Type B pancreatic cell (in vitro differentiated cells): ENCODE measurements at regions not wholly inside any gene's neighbourhood (a gene's known extent, or its start where the extent isn't known, plus 50 kb on each side); places are given as distances from the start of the nearest gene placed in this dataset.
"Not testable (repeated sequence)": the region's sequence is repeated elsewhere in the genome, so short reads cannot be mapped to it uniquely, and the experiment has no call there.

ENCODE experiments used
- DNase-seq: peaks from one replicate; pipeline ENCODE4 v3.0.0; 2021; ENCODE audit warnings: mixed read lengths; ENCODE audit not compliant: unreplicated experiment; ENCODE audit errors: extremely low spot score
- H3K27ac Mint-ChIP-seq: 2 replicates; pipeline ENCODE4 v1.8.0; 2021; ENCODE audit warnings: mild to moderate bottlenecking, mixed read lengths
- H3K27me3 Mint-ChIP-seq: 2 replicates; pipeline ENCODE4 v1.8.0; 2021; ENCODE audit warnings: mixed read lengths
- H3K36me3 Mint-ChIP-seq: 2 replicates; pipeline ENCODE4 v1.8.0; 2021; ENCODE audit warnings: mixed read lengths
- H3K4me1 Mint-ChIP-seq: one replicate; pipeline ENCODE4 v1.8.0; 2021; ENCODE audit warnings: mixed read lengths; ENCODE audit not compliant: unreplicated experiment
- H3K4me3 Mint-ChIP-seq: 2 replicates; pipeline ENCODE4 v1.8.0; 2021; ENCODE audit warnings: mild to moderate bottlenecking, mixed read lengths
- H3K9me3 Mint-ChIP-seq: 2 replicates; pipeline ENCODE4 v1.8.0; 2021; ENCODE audit warnings: mixed read lengths
- TF ChIP-seq, protein P1 (sequence below): fragments of 200-600 bp; sonication (generic); conservative IDR thresholded peaks from 2 replicates; pipeline ENCODE4 v1.5.0; 2021; ENCODE audit warnings: antibody characterized with exemption, mild to moderate bottlenecking

DNA sequence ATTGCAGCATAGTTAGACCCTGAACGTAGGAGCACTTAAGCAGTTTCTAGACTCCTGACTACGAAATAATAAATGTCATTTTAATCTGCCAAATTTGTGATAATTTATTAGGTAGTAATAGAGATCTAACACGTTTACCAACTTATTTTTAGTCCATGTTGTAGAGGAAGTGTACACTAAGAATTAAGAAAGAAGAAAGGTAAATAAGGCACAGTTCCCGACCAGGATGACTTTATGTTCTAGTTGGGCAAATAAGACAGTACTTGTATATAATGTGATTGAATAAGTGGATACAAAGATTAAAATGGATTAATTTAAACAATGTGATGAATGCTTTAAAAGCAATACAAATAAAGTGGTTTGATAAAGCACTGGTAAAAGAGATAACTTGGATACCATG, 1306.2 kb upstream of the PCDH20 start:
- no peak overlapping the region for H3K27ac Mint-ChIP-seq
- no peak overlapping the region for H3K4me3 Mint-ChIP-seq
- H3K4me1 Mint-ChIP-seq, result no peaks in the 10 kb centered on the region
- H3K9me3 Mint-ChIP-seq, result peaks cover 6% of the 10 kb centered on the region
- no peaks in the 10 kb centered on the region for H3K27me3 Mint-ChIP-seq
- TF ChIP-seq, protein P1, sequence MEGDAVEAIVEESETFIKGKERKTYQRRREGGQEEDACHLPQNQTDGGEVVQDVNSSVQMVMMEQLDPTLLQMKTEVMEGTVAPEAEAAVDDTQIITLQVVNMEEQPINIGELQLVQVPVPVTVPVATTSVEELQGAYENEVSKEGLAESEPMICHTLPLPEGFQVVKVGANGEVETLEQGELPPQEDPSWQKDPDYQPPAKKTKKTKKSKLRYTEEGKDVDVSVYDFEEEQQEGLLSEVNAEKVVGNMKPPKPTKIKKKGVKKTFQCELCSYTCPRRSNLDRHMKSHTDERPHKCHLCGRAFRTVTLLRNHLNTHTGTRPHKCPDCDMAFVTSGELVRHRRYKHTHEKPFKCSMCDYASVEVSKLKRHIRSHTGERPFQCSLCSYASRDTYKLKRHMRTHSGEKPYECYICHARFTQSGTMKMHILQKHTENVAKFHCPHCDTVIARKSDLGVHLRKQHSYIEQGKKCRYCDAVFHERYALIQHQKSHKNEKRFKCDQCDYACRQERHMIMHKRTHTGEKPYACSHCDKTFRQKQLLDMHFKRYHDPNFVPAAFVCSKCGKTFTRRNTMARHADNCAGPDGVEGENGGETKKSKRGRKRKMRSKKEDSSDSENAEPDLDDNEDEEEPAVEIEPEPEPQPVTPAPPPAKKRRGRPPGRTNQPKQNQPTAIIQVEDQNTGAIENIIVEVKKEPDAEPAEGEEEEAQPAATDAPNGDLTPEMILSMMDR, result no peak
- H3K36me3 Mint-ChIP-seq, result no peaks in the 10 kb centered on the region
- DNase-seq, result no peak

DNA sequence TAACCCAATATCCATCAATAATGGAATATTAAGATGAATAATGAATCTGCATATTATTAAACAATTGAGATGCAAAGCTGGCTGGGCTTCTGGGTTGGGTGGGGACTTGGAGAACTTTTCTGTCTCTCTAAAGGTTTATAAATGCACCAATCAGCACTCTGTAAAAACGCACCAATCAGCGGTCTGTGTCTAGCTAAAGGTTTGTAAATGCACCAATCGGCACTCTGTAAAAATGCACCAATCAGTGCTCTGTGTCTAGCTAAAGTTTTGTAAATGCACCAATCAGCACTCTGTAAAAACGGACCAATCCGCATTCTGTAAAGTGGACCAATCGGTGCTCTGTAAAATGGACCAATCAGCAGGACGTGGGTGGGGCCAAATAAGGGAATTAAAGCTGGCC, 1296.3 kb upstream of the PCDH20 start:
- DNase-seq, H3K27me3 Mint-ChIP-seq, H3K9me3 Mint-ChIP-seq, H3K4me1 Mint-ChIP-seq, H3K4me3 Mint-ChIP-seq, H3K36me3 Mint-ChIP-seq, H3K27ac Mint-ChIP-seq: not testable (repeated sequence)

DNA sequence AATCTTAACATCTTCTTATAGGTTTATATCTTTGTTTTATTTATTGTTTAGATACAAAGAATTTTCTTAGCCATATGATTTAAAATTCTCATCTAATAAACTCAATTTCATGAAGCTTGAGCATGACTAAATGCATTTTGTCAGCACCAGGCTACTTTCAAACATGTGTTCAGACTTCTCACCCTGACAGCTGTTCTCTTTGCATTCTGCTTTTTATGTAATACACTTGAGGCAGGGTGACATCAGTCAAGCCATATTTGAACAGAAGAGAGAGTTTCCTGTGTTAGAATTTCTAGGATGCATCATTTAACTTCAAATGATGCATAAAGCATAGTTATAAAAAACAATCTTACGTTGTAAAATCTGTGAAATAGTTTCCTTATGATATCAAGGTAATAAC, 1295.1 kb upstream of the PCDH20 start:
- H3K27me3 Mint-ChIP-seq, result no peaks in the 10 kb centered on the region
- no peak for DNase-seq
- no peaks in the 10 kb centered on the region for H3K9me3 Mint-ChIP-seq
- H3K4me3 Mint-ChIP-seq, result no peak overlapping the region
- no peak overlapping the region for H3K27ac Mint-ChIP-seq
- H3K4me1 Mint-ChIP-seq, result peaks cover 5% of the 10 kb centered on the region
- no peaks in the 10 kb centered on the region for H3K36me3 Mint-ChIP-seq
- TF ChIP-seq, protein P1, result no peak

DNA sequence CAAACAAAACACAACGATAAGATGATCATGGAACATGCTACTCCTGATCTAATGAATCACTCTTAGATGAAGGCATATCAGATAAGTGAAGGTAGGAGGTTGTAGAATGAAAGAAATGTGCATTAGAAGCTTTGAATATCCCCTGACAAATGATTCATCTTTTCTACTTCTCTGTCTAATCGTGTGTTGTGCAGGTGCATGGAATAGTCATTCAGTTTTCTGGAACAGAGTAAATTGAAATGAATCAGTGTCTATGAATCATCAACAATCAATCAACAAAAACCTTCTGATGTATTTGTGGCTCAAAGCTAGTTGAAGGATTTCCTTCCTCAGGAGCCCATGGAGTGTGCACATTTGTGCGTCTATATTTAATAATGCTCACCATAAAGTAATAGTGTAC, 1290.4 kb upstream of the PCDH20 start:
- Mint-ChIP-seq H3K27me3 (no peaks in the 10 kb centered on the region), H3K27ac (no peak overlapping the region), H3K36me3 (no peaks in the 10 kb centered on the region), H3K4me1 (peaks cover 5% of the 10 kb centered on the region), H3K4me3 (no peak overlapping the region), H3K9me3 (no peaks in the 10 kb centered on the region)
- no peak for DNase-seq
- TF ChIP-seq, protein P1, result no peak

DNA sequence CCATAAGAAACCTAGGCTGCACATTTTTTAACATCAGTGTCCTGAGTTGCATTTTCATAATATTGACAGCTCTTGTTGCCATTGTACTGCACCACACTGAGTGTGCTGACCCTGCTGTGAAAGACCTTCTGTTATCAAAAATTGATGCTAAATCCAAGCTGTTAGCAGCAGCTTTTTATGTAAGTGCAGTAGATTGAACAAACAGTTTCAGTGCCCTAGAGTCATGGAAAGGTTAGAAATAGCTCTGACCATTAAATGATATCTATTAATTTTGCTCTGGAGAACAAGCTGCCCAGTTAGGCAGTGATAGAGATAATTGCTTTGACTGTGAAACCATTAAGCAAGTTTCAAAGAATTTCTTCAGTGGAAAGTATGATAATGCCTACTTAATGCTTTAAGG, 1289.2 kb upstream of the PCDH20 start:
- Mint-ChIP-seq H3K27me3 (no peaks in the 10 kb centered on the region), H3K9me3 (no peaks in the 10 kb centered on the region), H3K27ac (no peak overlapping the region), H3K4me1 (peaks cover under 1% of the 10 kb centered on the region), H3K36me3 (no peaks in the 10 kb centered on the region), H3K4me3 (no peak overlapping the region)
- TF ChIP-seq, protein P1, result no peak
- DNase-seq, result no peak

DNA sequence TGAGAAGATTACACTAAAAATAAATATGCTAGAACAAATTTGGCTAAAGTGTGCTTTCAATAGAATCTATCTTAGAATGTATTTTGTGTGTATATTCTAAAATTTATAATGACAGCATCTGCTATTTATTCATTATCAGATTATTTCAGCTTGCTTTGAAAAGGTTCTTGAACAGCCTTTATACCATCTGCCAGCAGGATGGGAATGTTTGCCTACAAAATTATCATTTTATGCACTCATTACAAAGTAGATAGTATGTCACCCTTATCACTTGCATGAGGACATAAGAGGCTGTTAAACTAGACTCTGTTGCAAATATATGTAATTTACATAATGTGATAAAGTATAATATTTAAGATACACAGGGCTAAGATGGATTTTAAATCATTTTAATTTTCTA, 1286.9 kb upstream of the PCDH20 start:
- Mint-ChIP-seq H3K27me3 (no peaks in the 10 kb centered on the region), H3K9me3 (no peaks in the 10 kb centered on the region), H3K4me1 (no peaks in the 10 kb centered on the region), H3K27ac (no peak overlapping the region), H3K36me3 (no peaks in the 10 kb centered on the region), H3K4me3 (no peak overlapping the region)
- no peak for DNase-seq
- TF ChIP-seq, protein P1, result no peak
